SK-N-SH treated with all-trans-retinoic acid at 6 μM for 48 hours (cell line): ENCODE measurements at regions not wholly inside any gene's neighbourhood (a gene's known extent, or its start where the extent isn't known, plus 50 kb on each side); places are given as distances from the start of the nearest gene placed in this dataset.

Source experiments
- ATAC-seq: fragments of 200-7000 bp; cut with Tn5 transposase; 3 replicates; pipeline ENCODE4 v1.9.1; 2020; ENCODE audit warnings: mild to moderate bottlenecking, moderate library complexity
- ARNTL ChIP-seq: fragments of 450-650 bp; formaldehyde crosslinking; IDR thresholded peaks from 2 replicates; pipeline ENCODE4 v1.5.0; 2020; ENCODE audit warnings: low read depth, mild to moderate bottlenecking, moderate library complexity, borderline replicate concordance
- BACH2 ChIP-seq: fragments of 250-450 bp; sonication (Bioruptor Pico); IDR thresholded peaks from 2 replicates; pipeline ENCODE4 v1.9.0; 2021; ENCODE audit warnings: mild to moderate bottlenecking, borderline replicate concordance
- CSDC2 ChIP-seq: fragments of 250-450 bp; sonication (Bioruptor Pico); IDR thresholded peaks from 2 replicates; pipeline ENCODE4 v1.5.0; 2020; ENCODE audit warnings: mild to moderate bottlenecking, moderate library complexity
- ESRRG ChIP-seq: fragments of 250-450 bp; sonication (Bioruptor Pico); IDR thresholded peaks from 2 replicates; pipeline ENCODE4 v1.6.1; 2021; ENCODE audit warnings: mild to moderate bottlenecking
- GLIS3 ChIP-seq: fragments of 250-450 bp; sonication (Bioruptor Pico); IDR thresholded peaks from 2 replicates; pipeline ENCODE4 v1.5.0; 2020; ENCODE audit warnings: mild to moderate bottlenecking, moderate library complexity
- ISL1 ChIP-seq: fragments of 250-450 bp; sonication (Bioruptor Pico); IDR thresholded peaks from 2 replicates; pipeline ENCODE4 v2.1.2; 2022; ENCODE audit warnings: mild to moderate bottlenecking, moderate library complexity
- OSR1 ChIP-seq: fragments of 250-450 bp; sonication (Bioruptor Pico); IDR thresholded peaks from 2 replicates; pipeline ENCODE4 v1.8.0; 2022; ENCODE audit warnings: moderate library complexity, mild to moderate bottlenecking, inconsistent platforms
- PPARA ChIP-seq: fragments of 250-450 bp; sonication (Bioruptor Pico); IDR thresholded peaks from 2 replicates; pipeline ENCODE4 v1.5.0; 2020; ENCODE audit warnings: mild to moderate bottlenecking, borderline replicate concordance
- RARB ChIP-seq: fragments of 250-450 bp; sonication (Bioruptor Pico); IDR thresholded peaks from 2 replicates; pipeline ENCODE4 v1.8.0; 2021; ENCODE audit warnings: mild to moderate bottlenecking, moderate library complexity
- SNAI2 ChIP-seq: fragments of 250-450 bp; sonication (Bioruptor Pico); IDR thresholded peaks from 2 replicates; pipeline ENCODE4 v1.5.0; 2020; ENCODE audit warnings: mild to moderate bottlenecking, moderate library complexity
- TCF4 ChIP-seq: fragments of 250-450 bp; sonication (Bioruptor Pico); IDR thresholded peaks from 2 replicates; pipeline ENCODE4 v1.8.0; 2021; ENCODE audit warnings: mild to moderate bottlenecking, moderate library complexity, borderline replicate concordance
- TOX ChIP-seq: fragments of 250-450 bp; sonication (Bioruptor Pico); IDR thresholded peaks from 2 replicates; pipeline ENCODE4 v1.8.0; 2021; ENCODE audit warnings: mild to moderate bottlenecking, moderate library complexity, borderline replicate concordance
- ZC3H10 ChIP-seq: fragments of 250-450 bp; sonication (Bioruptor Pico); IDR thresholded peaks from 2 replicates; pipeline ENCODE4 v1.5.1; 2021; ENCODE audit warnings: mild to moderate bottlenecking, moderate library complexity
- ZFP3 ChIP-seq: fragments of 250-450 bp; sonication (Bioruptor Pico); IDR thresholded peaks from 2 replicates; pipeline ENCODE4 v1.5.0; 2020; ENCODE audit warnings: mild to moderate bottlenecking, moderate library complexity
- ZFP30 ChIP-seq: fragments of 450-650 bp; formaldehyde crosslinking; IDR thresholded peaks from 2 replicates; pipeline ENCODE4 v1.5.0; 2022; ENCODE audit warnings: mild to moderate bottlenecking, moderate library complexity
- ZNF565 ChIP-seq: fragments of 450-650 bp; formaldehyde crosslinking; conservative IDR thresholded peaks from 2 replicates; pipeline ENCODE4 v1.5.0; 2020; ENCODE audit warnings: low read depth, mild to moderate bottlenecking, moderate library complexity
- ZNF70 ChIP-seq: fragments of 450-650 bp; formaldehyde crosslinking; IDR thresholded peaks from 2 replicates; pipeline ENCODE4 v1.5.0; 2020; ENCODE audit warnings: mild to moderate bottlenecking, moderate library complexity
- ZNF8 ChIP-seq: fragments of 450-650 bp; formaldehyde crosslinking; IDR thresholded peaks from 2 replicates; pipeline ENCODE4 v1.5.0; 2020; ENCODE audit warnings: mild to moderate bottlenecking, moderate library complexity
- TF ChIP-seq, protein P1 (sequence below): fragments of 250-450 bp; sonication (Bioruptor Pico); IDR thresholded peaks from 2 replicates; pipeline ENCODE4 v1.8.0; 2021; ENCODE audit warnings: low read depth, mild to moderate bottlenecking, moderate library complexity, borderline replicate concordance
- TF ChIP-seq, protein P2 (sequence below): fragments of 250-450 bp; sonication (Bioruptor Pico); IDR thresholded peaks from 2 replicates; pipeline ENCODE4 v1.5.1; 2021; ENCODE audit warnings: mild to moderate bottlenecking, moderate library complexity
- TF ChIP-seq, protein P3 (sequence below): fragments of 250-450 bp; sonication (Bioruptor Pico); IDR thresholded peaks from 2 replicates; pipeline ENCODE4 v1.8.0; 2020; ENCODE audit warnings: mild to moderate bottlenecking, moderate library complexity, borderline replicate concordance

DNA sequence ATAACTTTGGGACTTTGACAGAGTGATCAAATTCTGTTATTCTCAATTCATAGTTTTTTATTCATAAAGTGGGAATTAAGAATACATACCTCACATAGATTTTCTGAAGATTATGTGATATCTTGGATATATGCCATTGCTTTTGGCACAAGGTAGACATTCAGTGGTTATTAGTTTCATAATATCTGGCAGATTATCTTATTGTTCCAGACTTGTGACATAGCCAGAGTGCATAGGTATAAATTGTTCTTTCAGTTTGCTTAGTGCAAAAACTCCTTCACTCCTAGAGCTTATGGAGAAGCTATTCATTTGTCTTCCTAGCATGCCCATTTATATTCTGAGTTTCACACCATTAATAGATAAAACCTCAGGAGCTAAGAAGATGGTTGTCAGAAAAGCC, 222.0 kb downstream of the KCNE4 start:
- peak; percentile 50 for ATAC-seq
- TF ChIP-seq BACH2 (CRISPR knock-in tag): no peak
- TF ChIP-seq ISL1 (CRISPR knock-in tag): peak; percentile 47; the same call in 1 of the 2 replicates

DNA sequence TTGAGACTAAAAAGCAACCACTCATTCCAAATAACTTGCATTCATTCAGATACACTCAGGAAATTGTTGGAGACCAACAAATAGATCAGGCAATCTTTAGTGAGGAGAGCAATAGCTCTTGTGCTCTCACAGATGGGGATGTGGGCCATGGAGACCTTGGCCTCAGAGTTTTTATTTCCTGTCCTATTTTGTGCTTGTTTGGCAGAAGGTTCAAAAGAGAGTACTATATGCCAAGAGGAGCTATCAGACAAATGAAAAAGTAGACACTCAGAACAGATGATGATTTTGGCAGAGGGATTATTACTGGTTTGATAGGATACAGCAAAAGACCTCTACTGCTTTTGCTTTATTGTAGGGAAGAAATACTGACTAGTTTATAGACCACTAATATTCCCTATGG, 230.2 kb downstream of the KCNE4 start:
- no peak for ATAC-seq
- no peak for TF ChIP-seq ARNTL
- no peak for TF ChIP-seq ZC3H10
- TF ChIP-seq, protein P1, sequence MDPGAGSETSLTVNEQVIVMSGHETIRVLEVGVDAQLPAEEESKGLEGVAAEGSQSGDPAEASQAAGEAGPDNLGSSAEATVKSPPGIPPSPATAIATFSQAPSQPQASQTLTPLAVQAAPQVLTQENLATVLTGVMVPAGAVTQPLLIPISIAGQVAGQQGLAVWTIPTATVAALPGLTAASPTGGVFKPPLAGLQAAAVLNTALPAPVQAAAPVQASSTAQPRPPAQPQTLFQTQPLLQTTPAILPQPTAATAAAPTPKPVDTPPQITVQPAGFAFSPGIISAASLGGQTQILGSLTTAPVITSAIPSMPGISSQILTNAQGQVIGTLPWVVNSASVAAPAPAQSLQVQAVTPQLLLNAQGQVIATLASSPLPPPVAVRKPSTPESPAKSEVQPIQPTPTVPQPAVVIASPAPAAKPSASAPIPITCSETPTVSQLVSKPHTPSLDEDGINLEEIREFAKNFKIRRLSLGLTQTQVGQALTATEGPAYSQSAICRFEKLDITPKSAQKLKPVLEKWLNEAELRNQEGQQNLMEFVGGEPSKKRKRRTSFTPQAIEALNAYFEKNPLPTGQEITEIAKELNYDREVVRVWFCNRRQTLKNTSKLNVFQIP (CRISPR knock-in tag): no peak
- TF ChIP-seq SNAI2 (CRISPR knock-in tag): no peak
- no peak for TF ChIP-seq GLIS3 (CRISPR knock-in tag)
- TF ChIP-seq TOX (CRISPR knock-in tag): no peak
- no peak for TF ChIP-seq ISL1 (CRISPR knock-in tag)
- no peak for TF ChIP-seq TCF4 (CRISPR knock-in tag)
- TF ChIP-seq ESRRG (CRISPR knock-in tag): no peak
- TF ChIP-seq, protein P2, sequence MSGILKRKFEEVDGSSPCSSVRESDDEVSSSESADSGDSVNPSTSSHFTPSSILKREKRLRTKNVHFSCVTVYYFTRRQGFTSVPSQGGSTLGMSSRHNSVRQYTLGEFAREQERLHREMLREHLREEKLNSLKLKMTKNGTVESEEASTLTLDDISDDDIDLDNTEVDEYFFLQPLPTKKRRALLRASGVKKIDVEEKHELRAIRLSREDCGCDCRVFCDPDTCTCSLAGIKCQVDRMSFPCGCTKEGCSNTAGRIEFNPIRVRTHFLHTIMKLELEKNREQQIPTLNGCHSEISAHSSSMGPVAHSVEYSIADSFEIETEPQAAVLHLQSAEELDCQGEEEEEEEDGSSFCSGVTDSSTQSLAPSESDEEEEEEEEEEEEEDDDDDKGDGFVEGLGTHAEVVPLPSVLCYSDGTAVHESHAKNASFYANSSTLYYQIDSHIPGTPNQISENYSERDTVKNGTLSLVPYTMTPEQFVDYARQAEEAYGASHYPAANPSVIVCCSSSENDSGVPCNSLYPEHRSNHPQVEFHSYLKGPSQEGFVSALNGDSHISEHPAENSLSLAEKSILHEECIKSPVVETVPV (CRISPR knock-in tag): no peak
- no peak for TF ChIP-seq ZFP30 (CRISPR knock-in tag)
- no peak for TF ChIP-seq ZNF565 (CRISPR knock-in tag)
- TF ChIP-seq, protein P3, sequence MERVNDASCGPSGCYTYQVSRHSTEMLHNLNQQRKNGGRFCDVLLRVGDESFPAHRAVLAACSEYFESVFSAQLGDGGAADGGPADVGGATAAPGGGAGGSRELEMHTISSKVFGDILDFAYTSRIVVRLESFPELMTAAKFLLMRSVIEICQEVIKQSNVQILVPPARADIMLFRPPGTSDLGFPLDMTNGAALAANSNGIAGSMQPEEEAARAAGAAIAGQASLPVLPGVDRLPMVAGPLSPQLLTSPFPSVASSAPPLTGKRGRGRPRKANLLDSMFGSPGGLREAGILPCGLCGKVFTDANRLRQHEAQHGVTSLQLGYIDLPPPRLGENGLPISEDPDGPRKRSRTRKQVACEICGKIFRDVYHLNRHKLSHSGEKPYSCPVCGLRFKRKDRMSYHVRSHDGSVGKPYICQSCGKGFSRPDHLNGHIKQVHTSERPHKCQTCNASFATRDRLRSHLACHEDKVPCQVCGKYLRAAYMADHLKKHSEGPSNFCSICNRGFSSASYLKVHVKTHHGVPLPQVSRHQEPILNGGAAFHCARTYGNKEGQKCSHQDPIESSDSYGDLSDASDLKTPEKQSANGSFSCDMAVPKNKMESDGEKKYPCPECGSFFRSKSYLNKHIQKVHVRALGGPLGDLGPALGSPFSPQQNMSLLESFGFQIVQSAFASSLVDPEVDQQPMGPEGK: no peak
- no peak for TF ChIP-seq BACH2 (CRISPR knock-in tag)

DNA sequence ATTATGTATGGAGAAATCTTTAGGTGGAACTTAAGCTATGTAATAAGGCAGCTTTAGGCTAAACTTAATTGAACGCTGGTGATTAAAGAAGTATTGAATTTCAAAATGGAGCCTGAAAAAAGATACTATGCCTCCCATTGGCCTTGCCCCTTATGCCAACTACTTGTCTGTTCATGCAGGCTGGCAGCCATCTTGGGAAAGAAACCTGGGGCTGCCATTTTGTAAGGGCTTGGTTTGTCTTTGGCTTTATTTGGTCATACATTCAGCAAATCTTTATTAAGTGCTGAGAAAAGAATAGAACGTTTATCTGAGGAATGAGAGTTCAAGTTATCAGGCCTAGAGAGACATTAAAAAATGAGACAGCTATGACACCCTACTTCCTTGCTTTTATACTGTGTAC, 231.3 kb downstream of the KCNE4 start:
- TF ChIP-seq PPARA (CRISPR knock-in tag) (no peak), OSR1 (CRISPR knock-in tag) (no peak)
- TF ChIP-seq, all 23 proteins: peak for 0
- no peak for ATAC-seq

DNA sequence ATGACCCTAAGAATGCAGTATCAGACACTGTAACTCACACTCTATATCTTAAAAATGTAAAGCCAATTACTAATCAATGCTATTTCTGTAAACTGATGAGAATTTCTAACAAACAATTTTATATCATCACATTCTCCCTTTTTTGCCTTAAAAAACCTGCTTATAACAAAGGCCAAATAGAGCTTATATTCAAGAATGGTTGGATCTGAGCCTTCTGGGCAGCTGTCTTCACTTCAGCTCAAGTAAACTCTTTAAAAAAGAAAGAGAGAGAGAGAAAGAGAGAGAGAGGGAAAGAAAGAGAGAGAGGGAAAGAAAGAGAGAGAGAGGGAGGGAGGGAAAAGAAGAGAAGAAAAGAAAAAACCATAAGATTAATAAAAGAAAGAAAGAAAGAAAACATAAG, 231.8 kb downstream of the KCNE4 start:
- no peak for TF ChIP-seq SNAI2 (CRISPR knock-in tag)
- TF ChIP-seq, all 23 proteins: peak for 0
- ATAC-seq: no peak

DNA sequence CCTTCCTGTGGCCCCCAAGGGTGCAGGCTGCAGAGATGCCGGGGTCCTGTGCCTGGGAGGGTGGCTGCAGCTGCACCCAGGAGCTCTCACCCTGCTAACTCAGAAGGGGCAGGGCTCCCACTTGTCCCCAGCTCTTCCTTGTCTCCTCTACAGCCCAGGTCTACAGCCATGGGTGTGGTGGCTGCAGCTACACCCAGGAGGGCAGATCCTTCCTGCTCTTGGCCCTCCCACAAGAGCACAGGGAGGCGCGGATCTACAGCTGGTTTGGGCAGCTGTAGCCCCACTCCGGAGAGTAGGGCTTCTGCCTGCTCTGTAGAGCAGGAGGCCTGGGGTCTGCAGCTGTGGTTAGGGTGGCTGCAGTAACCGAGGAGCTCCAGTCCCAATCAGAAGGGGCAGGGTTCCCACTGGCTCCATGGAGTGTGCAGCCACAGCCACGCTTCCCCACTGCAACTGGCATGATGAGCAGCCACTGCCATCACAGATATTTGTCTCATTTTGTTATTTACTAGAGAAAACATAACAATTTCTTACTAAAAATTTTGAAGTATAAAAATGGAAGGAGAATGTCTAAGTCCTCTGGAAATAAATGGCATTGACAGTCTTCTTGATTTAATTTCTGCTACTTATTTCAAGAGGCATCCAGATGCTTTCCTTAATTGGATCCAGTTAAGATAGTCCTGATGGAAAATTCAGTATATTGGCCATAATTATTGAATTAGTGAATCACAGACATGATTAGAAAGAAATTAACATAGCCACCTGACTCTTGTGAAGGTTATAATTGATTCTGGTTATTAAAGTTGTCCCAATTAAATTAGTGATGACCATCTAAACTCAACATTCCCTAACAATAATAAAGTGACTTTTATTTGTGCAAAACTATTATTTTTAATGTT, 233.6 kb downstream of the KCNE4 start:
- ATAC-seq: peak; percentile 56; the same call in 1 of the 3 replicates
- TF ChIP-seq ZFP3 (CRISPR knock-in tag) (peak; percentile 93; the same call in 1 of the 2 replicates), GLIS3 (CRISPR knock-in tag) (no peak), TCF4 (CRISPR knock-in tag) (peak; percentile 93), ISL1 (CRISPR knock-in tag) (peak; percentile 37; the same call in 1 of the 2 replicates)

DNA sequence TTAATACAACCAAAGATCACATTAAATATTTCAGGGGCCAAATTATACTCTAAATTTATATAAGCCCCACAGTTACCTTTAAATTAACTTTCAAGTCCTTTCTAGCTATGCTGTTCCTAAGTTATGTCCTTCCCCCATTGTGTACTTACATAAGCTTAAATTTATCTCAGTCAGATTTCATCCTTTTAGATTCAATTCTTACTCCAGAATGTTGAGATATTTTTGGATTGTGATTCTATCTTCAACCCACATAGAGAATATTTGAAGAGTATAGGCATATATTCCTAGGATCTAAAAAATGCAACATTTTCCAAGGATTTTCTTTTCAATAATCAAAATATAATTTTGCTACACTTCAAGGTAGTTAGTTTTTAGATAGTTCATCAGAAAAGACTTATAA, 242.8 kb downstream of the KCNE4 start:
- TF ChIP-seq PPARA (CRISPR knock-in tag) (no peak), CSDC2 (no peak), ZNF70 (no peak), BACH2 (CRISPR knock-in tag) (no peak), ZFP3 (CRISPR knock-in tag) (no peak), GLIS3 (CRISPR knock-in tag) (no peak), ESRRG (CRISPR knock-in tag) (no peak), ZNF8 (CRISPR knock-in tag) (no peak), ZFP30 (CRISPR knock-in tag) (no peak), TOX (CRISPR knock-in tag) (no peak), ARNTL (no peak), SNAI2 (CRISPR knock-in tag) (no peak), RARB (CRISPR knock-in tag) (no peak), ISL1 (CRISPR knock-in tag) (no peak)
- TF ChIP-seq, protein P3: no peak
- TF ChIP-seq, protein P2 (CRISPR knock-in tag): no peak
- ATAC-seq: no peak
